ENCODE measurements at regions not wholly inside any gene's neighbourhood (a gene's known extent, or its start where the extent isn't known, plus 50 kb on each side); places are given as distances from the start of the nearest gene placed in this dataset.
A peak's percentile ranks its signal among the peaks of the same experiment; 100 is the strongest.

- no peak for DNase-seq (ENCODE audit: low read depth in 2 of 2)
These were observed 472.1 kb downstream of the TMA16 start for GRCh38 chr4:163966612-163967011.

- no peak for DNase-seq (ENCODE audit: low read depth in 2 of 2)
These were observed 472.8 kb downstream of the TMA16 start for GRCh38 chr4:163967263-163967662.

GRCh38 chr4:163967710-163968109, 473.2 kb downstream of the TMA16 start:
- no peak for DNase-seq (ENCODE audit: low read depth in 2 of 2)

- DNase-seq (ENCODE audit: low read depth in 2 of 2): no peak
These were observed 474.8 kb downstream of the TMA16 start for GRCh38 chr4:163969291-163969690.

GRCh38 chr4:163976588-163976987, 482.1 kb downstream of the TMA16 start:
- no peak for DNase-seq (ENCODE audit: low read depth in 2 of 2)

- no peak for DNase-seq (ENCODE audit: low read depth in 2 of 2)
These were observed 493.9 kb downstream of the TMA16 start for GRCh38 chr4:163988391-163988790.

- DNase-seq (ENCODE audit: low read depth in 2 of 2): no peak
These were observed 494.4 kb downstream of the TMA16 start for GRCh38 chr4:163988865-163989264.

- no peak for DNase-seq (ENCODE audit: low read depth in 2 of 2)
These were observed 496.9 kb downstream of the TMA16 start for GRCh38 chr4:163991298-163991865.

GRCh38 chr4:164009435-164009834, 514.9 kb downstream of the TMA16 start:
- no peak for DNase-seq (ENCODE audit: low read depth in 2 of 2)

- no peak for DNase-seq (ENCODE audit: low read depth in 2 of 2)
These were observed 517.3 kb downstream of the TMA16 start for GRCh38 chr4:164011791-164012190.

GRCh38 chr4:164012396-164013027, 518.0 kb downstream of the TMA16 start:
- DNase-seq (ENCODE audit: low read depth in 2 of 2): peak in 1 of 2 donors; percentile 2

- DNase-seq (ENCODE audit: low read depth in 2 of 2): no peak
These were observed 527.5 kb downstream of the TMA16 start for GRCh38 chr4:164021947-164022346.

- no peak for DNase-seq (ENCODE audit: low read depth in 2 of 2)
These were observed 528.7 kb downstream of the TMA16 start for GRCh38 chr4:164023214-164023613.

- no peak for DNase-seq (ENCODE audit: low read depth in 2 of 2)
These were observed 533.3 kb downstream of the TMA16 start for GRCh38 chr4:164027805-164028204.

- no peak for DNase-seq (ENCODE audit: low read depth in 2 of 2)
These were observed 545.0 kb downstream of the TMA16 start for GRCh38 chr4:164039482-164039881.

- DNase-seq (ENCODE audit: low read depth in 2 of 2): no peak
These were observed 562.1 kb downstream of the TMA16 start for GRCh38 chr4:164056426-164057142.

GRCh38 chr4:164058776-164059445, 564.4 kb downstream of the TMA16 start:
- no peak for DNase-seq (ENCODE audit: low read depth in 2 of 2)

GRCh38 chr4:164060456-164060855, 566.0 kb downstream of the TMA16 start:
- no peak for DNase-seq (ENCODE audit: low read depth in 2 of 2)

GRCh38 chr4:164068392-164068791, 573.9 kb downstream of the TMA16 start:
- DNase-seq (ENCODE audit: low read depth in 2 of 2): no peak

- DNase-seq (ENCODE audit: low read depth in 2 of 2): no peak
These were observed 576.1 kb downstream of the TMA16 start for GRCh38 chr4:164070625-164071024.

- DNase-seq (ENCODE audit: low read depth in 2 of 2): no peak
These were observed 586.9 kb downstream of the TMA16 start for GRCh38 chr4:164081371-164081770.

- no peak for DNase-seq (ENCODE audit: low read depth in 2 of 2)
These were observed 587.3 kb downstream of the TMA16 start for GRCh38 chr4:164081801-164082200.

GRCh38 chr4:164087733-164088132, 593.2 kb downstream of the TMA16 start:
- DNase-seq (ENCODE audit: low read depth in 2 of 2): no peak
